Loucy (cell line): ENCODE measurements at regions not wholly inside any gene's neighbourhood (a gene's known extent, or its start where the extent isn't known, plus 50 kb on each side); places are given as distances from the start of the nearest gene placed in this dataset.

Experiments used
- CTCF ChIP-seq: fragments of 200-600 bp; sonication (generic); conservative IDR thresholded peaks from 2 replicates; pipeline ENCODE4 v1.5.1; 2014; ENCODE audit warnings: mild to moderate bottlenecking, antibody characterized with exemption, low read length
- EZH2phosphoT487 ChIP-seq: fragments of 200-600 bp; IDR thresholded peaks from 2 replicates; pipeline ENCODE4 v1.6.1; 2018; ENCODE audit warnings: antibody characterized with exemption, mild to moderate bottlenecking, moderate library complexity, borderline replicate concordance

GRCh38 chr20:23159256-23159946 is 73.3 kb upstream of the CD93 start:
- TF ChIP-seq CTCF (no peak), EZH2phosphoT487 (no peak)
